Lower leg skin (tissue), 4 donors: ENCODE measurements at regions not wholly inside any gene's neighbourhood (a gene's known extent, or its start where the extent isn't known, plus 50 kb on each side); places are given as distances from the start of the nearest gene placed in this dataset.

Experiments used
- DNase-seq, 2 donors: peaks; one replicate each; pipeline ENCODE4 v3.0.0-alpha.2; 2019; ENCODE audit warnings: low spot score in 2 of 2
- H3K4me3 ChIP-seq: fragments of 200-600 bp; sonication (generic); 2 replicates; pipeline ENCODE4 v1.5.1; 2017; ENCODE audit warnings: mild to moderate bottlenecking, low read depth; ENCODE audit not compliant: poor library complexity, severe bottlenecking
- POLR2A ChIP-seq, 2 donors: fragments of 450-650 bp; IDR thresholded peaks; one replicate each; pipeline ENCODE4 v1.6.1; 2016 to 2017; ENCODE audit warnings: antibody characterized with exemption in 2 of 2, mild to moderate bottlenecking in 1 of 2, moderate library complexity in 1 of 2
- WGBS, 2 donors: methylation state at CpG; one replicate each; pipeline ENCODE4 v1.1.5; 2018; 5-methylcytosine and 5-hydroxymethylcytosine counted together
- intact Hi-C: fragments of 100-400 bp; cut with DNase I; formaldehyde crosslinking; loops from one replicate; pipeline ENCODE4 v1.15.0; 2023; ENCODE audit warnings: low total_unique reads
- TF ChIP-seq, protein P1 (sequence below), 3 donors: fragments of 450-650 bp; IDR thresholded peaks; one replicate each; pipeline ENCODE4 v1.5.1; 2016; ENCODE audit warnings: antibody characterized with exemption in 3 of 3, mild to moderate bottlenecking in 3 of 3, moderate library complexity in 2 of 3

DNA sequence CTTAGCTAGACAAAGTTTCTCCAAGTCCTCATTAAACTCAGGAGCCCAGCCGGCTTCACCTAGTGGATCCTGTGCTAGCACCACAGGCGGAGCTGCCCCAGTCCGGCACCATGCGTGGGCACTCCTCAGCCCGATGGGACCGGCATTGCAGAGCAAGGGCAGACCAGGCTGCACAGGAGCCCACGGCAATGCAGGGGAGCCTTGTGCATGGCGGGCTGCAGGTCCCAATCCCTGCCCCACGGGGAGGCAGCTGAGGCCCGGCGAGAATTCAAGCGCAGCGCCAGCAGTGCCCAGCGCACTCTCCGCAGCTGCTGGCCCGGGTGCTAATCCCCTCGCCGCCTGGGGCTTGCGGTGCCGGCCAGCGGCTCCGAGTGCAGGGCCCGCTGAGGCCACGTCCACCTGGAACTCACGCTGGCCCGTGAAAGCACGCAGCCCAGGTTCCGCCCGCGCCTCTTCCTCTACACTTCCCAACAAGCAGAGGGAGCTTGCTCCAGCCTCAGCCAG lies 292.3 kb upstream of the EYS start:
- intact Hi-C loops = no loop called here
- 93 to 95% methylated on average over 24 to 26 of the region's 30 CpGs for WGBS, 2 donors
- DNase-seq = no peak
- TF ChIP-seq POLR2A (IDR thresholded peaks at IDR 0.05) = no peak
- TF ChIP-seq, protein P1, sequence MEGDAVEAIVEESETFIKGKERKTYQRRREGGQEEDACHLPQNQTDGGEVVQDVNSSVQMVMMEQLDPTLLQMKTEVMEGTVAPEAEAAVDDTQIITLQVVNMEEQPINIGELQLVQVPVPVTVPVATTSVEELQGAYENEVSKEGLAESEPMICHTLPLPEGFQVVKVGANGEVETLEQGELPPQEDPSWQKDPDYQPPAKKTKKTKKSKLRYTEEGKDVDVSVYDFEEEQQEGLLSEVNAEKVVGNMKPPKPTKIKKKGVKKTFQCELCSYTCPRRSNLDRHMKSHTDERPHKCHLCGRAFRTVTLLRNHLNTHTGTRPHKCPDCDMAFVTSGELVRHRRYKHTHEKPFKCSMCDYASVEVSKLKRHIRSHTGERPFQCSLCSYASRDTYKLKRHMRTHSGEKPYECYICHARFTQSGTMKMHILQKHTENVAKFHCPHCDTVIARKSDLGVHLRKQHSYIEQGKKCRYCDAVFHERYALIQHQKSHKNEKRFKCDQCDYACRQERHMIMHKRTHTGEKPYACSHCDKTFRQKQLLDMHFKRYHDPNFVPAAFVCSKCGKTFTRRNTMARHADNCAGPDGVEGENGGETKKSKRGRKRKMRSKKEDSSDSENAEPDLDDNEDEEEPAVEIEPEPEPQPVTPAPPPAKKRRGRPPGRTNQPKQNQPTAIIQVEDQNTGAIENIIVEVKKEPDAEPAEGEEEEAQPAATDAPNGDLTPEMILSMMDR (IDR thresholded peaks at IDR 0.05) = no peak
- H3K4me3 ChIP-seq = no peak overlapping the region

DNA sequence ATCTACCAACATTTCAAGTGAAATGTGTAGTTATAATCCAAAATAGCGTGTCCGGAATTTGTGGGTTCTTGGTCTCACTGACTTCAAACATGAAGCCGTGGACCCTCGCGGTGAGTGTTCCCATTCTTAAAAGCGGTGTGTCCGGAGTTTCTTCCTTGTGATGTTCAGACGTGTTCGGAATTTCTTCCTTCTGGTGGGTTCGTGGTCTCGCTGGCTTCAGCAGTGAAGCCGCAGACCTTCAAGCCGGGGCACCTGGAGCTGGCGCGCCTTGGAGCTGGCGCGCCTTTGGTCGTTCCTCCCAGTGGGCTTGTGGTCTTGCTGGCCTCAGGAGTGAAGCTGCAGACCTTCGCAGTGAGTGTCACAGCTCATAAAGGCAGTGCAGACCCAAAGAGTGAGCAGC lies 291.5 kb upstream of the EYS start:
- TF ChIP-seq, protein P1 (IDR thresholded peaks at IDR 0.05) = no peak
- no peak for TF ChIP-seq POLR2A (IDR thresholded peaks at IDR 0.05)
- intact Hi-C loops = no loop called here
- DNase-seq = no peak
- 95 to 96% methylated on average over 19 of the region's 19 CpGs for WGBS, 2 donors
- no peak overlapping the region for H3K4me3 ChIP-seq

DNA sequence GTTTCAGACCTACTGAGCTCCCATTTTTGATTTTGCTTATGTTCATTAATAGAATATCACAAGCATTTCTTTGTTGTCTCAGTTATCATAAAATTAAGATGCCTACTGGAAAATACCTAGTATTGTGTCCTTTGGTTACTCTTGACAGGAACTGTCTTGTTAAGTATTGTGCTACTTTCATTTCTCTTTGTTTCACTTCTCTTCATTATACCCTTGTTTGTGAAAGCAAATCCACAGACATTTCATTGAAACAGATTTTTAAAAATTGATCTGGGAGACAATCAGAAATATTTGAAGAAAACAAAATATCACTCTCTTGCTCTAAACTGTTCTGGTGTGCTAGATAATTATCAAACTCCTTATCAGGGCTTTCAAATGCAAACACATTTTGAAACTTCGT lies 290.5 kb upstream of the EYS start:
- no peak for DNase-seq
- intact Hi-C loops = no loop called here
- TF ChIP-seq POLR2A (IDR thresholded peaks at IDR 0.05) = no peak
- TF ChIP-seq, protein P1 (IDR thresholded peaks at IDR 0.05) = no peak
- no peak overlapping the region for H3K4me3 ChIP-seq
- 64 to 86% methylated on average over 1 of the region's 1 CpG for WGBS, 2 donors

DNA sequence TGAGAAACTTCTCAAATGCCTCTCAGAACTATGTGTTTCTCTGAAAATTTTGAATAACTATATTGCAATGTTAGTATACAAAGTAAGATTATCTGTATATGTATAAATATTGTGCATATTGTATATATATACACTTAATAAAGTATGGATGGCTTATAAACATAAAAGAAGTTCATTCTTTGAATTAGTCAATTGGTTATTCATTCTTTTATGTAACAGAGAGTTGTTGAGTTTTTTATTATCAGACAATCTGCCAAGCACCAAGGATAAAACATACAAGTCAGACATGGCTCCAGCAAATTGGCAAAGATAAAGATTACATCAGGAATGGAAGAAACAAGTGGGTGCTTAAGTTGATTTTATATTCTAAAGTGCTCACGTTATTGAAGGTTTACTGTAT lies 289.1 kb upstream of the EYS start:
- WGBS, 2 donors = 45 to 54% methylated on average over 1 of the region's 1 CpG
- no peak for DNase-seq
- H3K4me3 ChIP-seq = no peak overlapping the region
- TF ChIP-seq, protein P1 (IDR thresholded peaks at IDR 0.05) = no peak
- TF ChIP-seq POLR2A (IDR thresholded peaks at IDR 0.05) = no peak
- intact Hi-C loops = no loop called here

DNA sequence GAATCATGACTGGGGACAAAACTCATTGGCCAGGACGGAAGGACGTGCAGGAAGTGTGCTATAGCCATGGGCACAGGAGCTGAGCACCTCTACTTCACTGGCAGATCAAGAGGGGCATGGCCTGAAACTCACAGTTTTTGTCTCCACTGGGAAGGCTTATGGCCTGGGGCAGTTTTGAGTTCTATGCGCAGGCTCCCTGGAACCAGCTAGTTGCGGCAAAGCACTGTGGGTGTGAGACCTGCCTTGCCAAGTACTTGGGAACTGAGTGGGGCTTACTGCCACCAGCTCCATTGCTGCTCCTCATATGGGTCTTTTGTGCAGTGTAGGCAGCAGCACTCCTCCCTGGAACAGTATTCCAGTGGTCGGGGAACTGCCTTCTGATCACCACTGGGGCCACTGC lies 282.6 kb upstream of the EYS start:
- no peak for TF ChIP-seq POLR2A (IDR thresholded peaks at IDR 0.05)
- TF ChIP-seq, protein P1 (IDR thresholded peaks at IDR 0.05) = no peak
- DNase-seq = no peak
- no peak overlapping the region for H3K4me3 ChIP-seq
- 87 to 90% methylated on average over 5 of the region's 5 CpGs for WGBS, 2 donors
- intact Hi-C loops = no loop called here

DNA sequence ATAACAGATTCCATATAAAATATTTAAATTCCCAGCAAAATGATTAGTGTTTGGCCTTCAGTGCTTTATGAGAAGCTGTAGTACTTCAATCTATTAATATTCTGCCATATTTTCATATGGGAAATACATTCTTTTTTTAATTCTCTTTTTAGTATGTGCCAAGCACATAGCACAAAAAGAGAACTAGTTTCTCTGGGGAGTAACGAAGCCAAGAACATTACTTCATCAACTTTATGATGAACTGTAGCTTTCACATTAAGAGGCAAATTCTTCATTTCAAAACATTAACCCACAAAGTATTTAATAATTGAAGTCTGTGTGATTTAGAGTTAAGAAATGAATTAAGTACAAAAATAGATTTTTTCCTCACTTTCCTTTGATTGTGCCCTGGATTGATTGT lies 281.0 kb upstream of the EYS start:
- TF ChIP-seq, protein P1 (IDR thresholded peaks at IDR 0.05) = no peak
- 19 to 29% methylated on average over 1 of the region's 1 CpG for WGBS, 2 donors
- no peak for DNase-seq
- no peak overlapping the region for H3K4me3 ChIP-seq
- intact Hi-C loops = no loop called here
